Tibial artery (tissue), 4 donors: ENCODE measurements at regions not wholly inside any gene's neighbourhood (a gene's known extent, or its start where the extent isn't known, plus 50 kb on each side); places are given as distances from the start of the nearest gene placed in this dataset.

Experiments used
- DNase-seq, 2 donors: peaks; one replicate each; pipeline ENCODE4 v3.0.0-alpha.2; 2019
- H3K27ac ChIP-seq, 2 donors: fragments of 200-600 bp; sonication (generic) in 1 of 2; 1 replicate in 1 of 2; 2 replicates in 1 of 2; pipeline ENCODE4 v1.5.1; 2018 to 2019; ENCODE audit warnings: mild to moderate bottlenecking in 1 of 2
- H3K27me3 ChIP-seq, 2 donors: fragments of 200-600 bp; sonication (generic) in 1 of 2; one replicate each; pipeline versions ENCODE4 v1.5.1 to v1.6.0; 2016 to 2019
- H3K36me3 ChIP-seq, 3 donors: fragments of 200-600 bp; sonication (generic) in 2 of 3; one replicate each; pipeline ENCODE4 v1.5.1; 2016 to 2019; ENCODE audit warnings: mild to moderate bottlenecking in 2 of 3
- H3K4me1 ChIP-seq, 4 donors: fragments of 200-600 bp; sonication (generic) in 2 of 4; 1 replicate in 3 of 4; 2 replicates in 1 of 4; pipeline ENCODE4 v1.5.1; 2016 to 2019
- H3K4me3 ChIP-seq, 2 donors: fragments of 200-600 bp; sonication (generic) in 1 of 2; 1 replicate in 1 of 2; 2 replicates in 1 of 2; pipeline ENCODE4 v1.5.1; 2018 to 2019; ENCODE audit warnings: mild to moderate bottlenecking in 2 of 2
- H3K9me3 ChIP-seq, 3 donors: fragments of 200-600 bp; sonication (generic) in 1 of 3; one replicate each; pipeline ENCODE4 v1.5.1; 2016 to 2019
- CTCF ChIP-seq, 2 experiments: fragments of 200-600 bp in 1 of 2; fragments of 450-650 bp in 1 of 2; IDR thresholded peaks; one replicate each; pipeline ENCODE4 v1.5.1; 2017 to 2019; ENCODE audit warnings: antibody characterized with exemption in 2 of 2, mild to moderate bottlenecking in 1 of 2, moderate library complexity in 1 of 2
- intact Hi-C: fragments of 100-400 bp; cut with DNase I; formaldehyde crosslinking; loops from one replicate; pipeline ENCODE4 v1.15.0; 2023; ENCODE audit warnings: low total_unique reads

GRCh38 chr7:46126675-46127300 lies 205.7 kb upstream of the IGFBP3 start:
- H3K4me1 ChIP-seq = no peaks in the 10 kb centered on the region
- H3K9me3 ChIP-seq = no peaks in the 10 kb centered on the region
- intact Hi-C loops = no loop called here
- no peak overlapping the region for H3K27ac ChIP-seq
- H3K27me3 ChIP-seq = no peaks in the 10 kb centered on the region
- no peak overlapping the region for H3K4me3 ChIP-seq
- H3K36me3 ChIP-seq = no peaks in the 10 kb centered on the region
- no peak for TF ChIP-seq CTCF (IDR thresholded peaks at IDR 0.05)
- DNase-seq = no peak

- no peak for TF ChIP-seq CTCF (IDR thresholded peaks at IDR 0.05)
- H3K36me3 ChIP-seq = no peaks in the 10 kb centered on the region
- intact Hi-C loops = no loop called here
These were observed 202.8 kb upstream of the IGFBP3 start for GRCh38 chr7:46123756-46124343.

GRCh38 chr7:46115410-46115809 lies 194.3 kb upstream of the IGFBP3 start:
- Histone ChIP-seq H3K27me3 (no peaks in the 10 kb centered on the region), H3K4me3 (no peak overlapping the region), H3K27ac (no peak overlapping the region), H3K4me1 (no peaks in the 10 kb centered on the region), H3K9me3 (no peaks in the 10 kb centered on the region), H3K36me3 (no peaks in the 10 kb centered on the region)
- no peak for DNase-seq
- TF ChIP-seq CTCF (IDR thresholded peaks at IDR 0.05) = no peak
- intact Hi-C loops = no loop called here

More at GRCh38 chr7:46123756-46124343, 202.8 kb upstream of the IGFBP3 start:
- Histone ChIP-seq H3K4me1 (no peaks in the 10 kb centered on the region), H3K9me3 (no peaks in the 10 kb centered on the region), H3K4me3 (no peak overlapping the region), H3K27me3 (no peaks in the 10 kb centered on the region), H3K27ac (no peak overlapping the region)
- no peak for DNase-seq

- TF ChIP-seq CTCF (IDR thresholded peaks at IDR 0.05) = no peak
- Histone ChIP-seq H3K9me3 (no peaks in the 10 kb centered on the region), H3K36me3 (no peaks in the 10 kb centered on the region), H3K27ac (no peak overlapping the region), H3K4me3 (no peak overlapping the region), H3K27me3 (no peaks in the 10 kb centered on the region), H3K4me1 (no peaks in the 10 kb centered on the region)
- intact Hi-C loops = no loop called here
- DNase-seq = no peak
These were observed 188.4 kb upstream of the IGFBP3 start for GRCh38 chr7:46109437-46109836.

- H3K36me3 ChIP-seq = no peaks in the 10 kb centered on the region
- TF ChIP-seq CTCF (IDR thresholded peaks at IDR 0.05) = no peak
- no peaks in the 10 kb centered on the region for H3K4me1 ChIP-seq
- H3K4me3 ChIP-seq = no peak overlapping the region
- no peak overlapping the region for H3K27ac ChIP-seq
- no peak for DNase-seq
- no peaks in the 10 kb centered on the region for H3K9me3 ChIP-seq
- intact Hi-C loops = no loop called here
- H3K27me3 ChIP-seq = no peaks in the 10 kb centered on the region
These were observed 187.2 kb upstream of the IGFBP3 start for GRCh38 chr7:46108272-46108671.
